GM19438 (cell line): ENCODE measurements at regions not wholly inside any gene's neighbourhood (a gene's known extent, or its start where the extent isn't known, plus 50 kb on each side); places are given as distances from the start of the nearest gene placed in this dataset.

Experiments used
- ATAC-seq: cut with Tn5 transposase; IDR thresholded peaks from one replicate; pipeline ENCODE4 v1.9.1; 2021; ENCODE audit warnings: low read depth; ENCODE audit not compliant: unreplicated experiment

DNA sequence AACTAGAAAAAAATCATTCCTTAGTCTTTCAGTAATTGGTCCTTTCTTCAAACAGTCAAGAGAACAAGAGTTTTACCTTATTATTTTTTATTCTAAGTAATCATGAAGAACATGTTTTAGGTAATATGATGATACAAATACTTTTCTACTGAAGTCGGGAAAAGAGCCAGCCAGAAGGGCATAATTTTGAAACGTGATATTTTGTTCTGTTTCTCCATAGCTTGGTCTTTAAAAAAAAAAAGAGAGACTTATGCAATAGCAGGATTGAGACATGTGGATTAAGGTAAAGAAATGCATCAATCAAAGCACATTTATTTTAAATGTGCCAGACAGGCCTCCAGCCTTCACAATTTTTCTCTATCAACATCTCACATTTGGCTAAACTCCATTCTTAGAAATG, 1016.8 kb downstream of the CNTNAP5 start:
- ATAC-seq: no peak

DNA sequence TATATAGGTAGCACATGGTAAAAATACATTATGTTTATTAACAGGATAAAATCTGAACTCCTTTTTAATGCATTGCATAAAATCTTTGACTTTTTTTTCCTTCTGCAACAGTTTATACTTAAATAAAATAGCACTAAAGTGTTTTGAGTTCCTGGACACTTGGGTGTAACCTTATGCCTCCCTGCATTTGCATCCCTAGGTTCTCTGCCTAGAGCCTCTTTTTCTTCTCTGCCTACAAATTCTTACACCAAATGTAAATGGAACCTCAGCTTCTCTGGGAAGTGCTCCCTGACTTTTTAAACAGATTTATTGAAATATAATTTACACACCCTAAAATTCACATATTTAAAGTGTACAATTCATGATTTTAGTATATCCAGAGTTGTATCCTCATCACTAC, 1017.6 kb downstream of the CNTNAP5 start:
- ATAC-seq: no peak

DNA sequence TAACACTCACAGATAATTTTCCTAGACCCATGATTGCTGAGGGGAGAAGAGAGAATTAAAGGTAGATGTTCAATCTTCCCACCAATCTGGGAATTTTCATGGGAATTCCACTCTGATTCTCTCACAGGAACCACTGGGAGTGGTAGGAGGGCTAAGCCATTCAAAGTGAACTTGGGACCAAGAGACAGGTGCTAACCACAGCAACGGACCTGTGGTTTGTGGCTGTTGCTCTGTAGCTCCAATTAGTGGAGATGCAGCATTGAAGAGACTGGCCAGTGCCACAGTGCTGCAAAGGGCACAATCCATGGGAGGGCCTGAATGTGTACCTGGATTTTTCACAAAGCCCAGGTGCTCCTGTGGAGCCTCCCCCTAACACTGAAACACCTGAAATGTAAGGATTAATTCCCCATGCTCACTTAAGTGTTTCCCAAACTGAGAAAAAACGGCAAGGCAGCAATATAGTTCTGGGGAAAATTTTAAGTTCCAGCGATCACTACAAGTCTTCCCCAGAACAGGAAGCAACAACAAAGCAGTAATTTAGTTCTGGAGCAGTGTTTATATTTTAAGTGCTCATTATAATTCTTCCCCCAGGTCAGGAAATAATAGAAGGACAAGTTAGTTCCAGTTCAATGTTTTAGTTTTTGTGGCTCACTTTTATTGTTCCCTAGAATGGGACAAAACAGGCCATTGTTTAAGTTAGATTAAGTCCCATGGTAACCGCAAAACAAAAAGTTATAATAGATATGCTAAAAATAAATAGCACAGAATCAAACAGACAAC, 1045.8 kb downstream of the CNTNAP5 start:
- ATAC-seq: no peak

DNA sequence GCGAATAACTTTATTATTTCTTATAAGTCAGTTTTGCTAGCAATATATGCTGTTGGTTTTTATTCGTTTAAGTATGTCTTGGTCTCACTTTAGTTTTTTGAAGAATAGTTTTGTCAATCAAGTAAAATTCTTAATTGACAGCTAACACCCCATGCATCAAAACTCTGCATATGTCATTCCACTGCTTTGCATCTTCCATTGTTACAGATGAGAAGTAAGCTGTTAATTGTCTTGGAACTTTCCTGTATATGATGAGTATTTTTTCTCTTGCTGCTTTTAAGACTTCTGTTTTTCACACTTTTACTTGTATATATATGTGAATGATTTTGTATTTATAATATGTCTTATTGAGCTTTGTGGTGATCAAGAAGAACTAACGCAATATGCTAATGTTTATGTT, 1048.4 kb downstream of the CNTNAP5 start:
- no peak for ATAC-seq

DNA sequence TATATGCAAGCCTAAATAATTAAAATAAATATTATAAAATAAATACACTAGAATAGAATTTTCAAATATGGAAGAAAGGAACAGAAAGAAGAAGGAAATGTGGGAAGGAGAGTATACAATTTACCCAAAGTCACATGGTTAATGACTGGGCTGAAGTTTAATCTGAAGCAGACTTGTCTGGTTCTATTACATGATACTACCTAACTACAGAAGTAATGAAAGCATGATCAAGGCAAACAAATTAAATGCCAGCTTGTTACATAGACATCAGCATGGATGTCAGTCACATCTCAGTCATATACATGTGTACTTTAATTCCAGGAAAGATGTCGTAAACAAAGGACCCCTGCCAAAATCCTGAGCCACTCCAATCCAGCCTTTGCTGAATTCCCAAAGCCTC, 1060.8 kb downstream of the CNTNAP5 start:
- no peak for ATAC-seq

DNA sequence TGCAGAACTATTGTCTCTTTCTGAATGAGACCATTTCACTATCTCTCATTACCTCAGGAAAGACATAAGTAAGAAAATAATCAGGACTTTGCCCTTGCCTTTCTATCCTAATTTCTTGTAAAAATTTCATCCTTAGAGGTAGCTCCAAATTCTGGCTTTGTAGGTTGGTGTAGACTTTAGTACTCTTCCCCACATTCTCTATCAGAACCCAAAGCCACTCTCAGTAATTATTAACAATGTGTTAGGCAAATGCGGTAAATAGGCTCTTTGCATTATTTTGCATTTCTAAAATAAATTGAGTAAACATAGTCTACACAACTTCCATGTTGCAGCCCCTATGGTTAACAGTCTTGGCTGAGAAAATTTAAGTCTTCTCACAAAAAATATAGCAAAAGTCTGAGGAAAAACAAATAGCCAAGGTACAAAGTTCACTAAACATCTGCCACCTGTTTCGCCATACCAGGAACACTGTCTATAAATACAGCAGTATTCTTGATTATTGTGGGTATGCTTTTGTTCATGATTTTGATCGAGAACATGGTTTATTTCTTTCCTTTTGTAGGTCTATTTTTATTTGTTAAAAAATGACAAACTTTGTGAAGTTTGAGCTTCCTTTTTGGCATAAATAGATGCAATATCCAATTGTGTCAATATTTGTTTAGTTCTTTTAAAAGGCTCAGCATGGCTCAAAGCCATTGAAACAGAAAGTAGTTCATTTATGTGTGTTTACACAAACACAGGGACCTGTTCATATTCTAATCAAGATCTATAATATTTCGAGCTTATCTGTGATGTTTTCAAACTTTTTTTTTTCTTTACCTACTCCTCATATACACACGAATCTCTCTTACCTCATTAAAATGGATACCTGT, 1061.5 kb downstream of the CNTNAP5 start:
- ATAC-seq: no peak

DNA sequence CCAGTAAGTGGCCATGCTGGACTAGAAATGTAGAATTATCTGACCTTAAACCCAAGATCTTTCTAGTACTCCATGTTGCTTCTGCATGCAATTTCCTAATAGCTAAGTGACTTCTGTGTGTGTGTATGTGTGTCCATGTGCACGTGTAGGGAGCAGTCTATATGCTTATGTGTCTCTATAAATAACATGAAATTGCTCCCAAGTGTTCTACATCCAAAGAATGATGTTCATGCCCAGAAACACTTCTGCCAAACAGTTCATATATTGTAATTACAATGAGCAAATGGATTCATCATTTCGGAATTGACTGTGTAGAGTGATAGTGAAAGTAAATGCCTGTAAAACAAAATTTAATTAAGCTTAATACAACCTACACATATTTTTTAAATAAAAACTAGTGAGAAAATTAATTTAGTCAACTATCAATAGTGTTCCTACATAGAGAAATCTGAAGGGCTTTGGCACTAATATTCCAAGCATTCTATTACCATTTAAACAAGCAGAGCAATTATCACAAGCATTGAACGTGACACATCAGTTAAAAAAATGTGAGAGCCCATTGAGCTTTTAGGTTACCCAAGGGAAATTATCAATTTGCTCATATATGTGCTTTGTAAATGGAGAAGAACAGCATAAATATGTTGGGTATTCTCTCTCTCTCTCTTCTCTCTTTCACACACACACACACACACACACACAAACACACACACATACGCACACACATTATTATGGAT, 1067.4 kb downstream of the CNTNAP5 start:
- ATAC-seq: no peak

DNA sequence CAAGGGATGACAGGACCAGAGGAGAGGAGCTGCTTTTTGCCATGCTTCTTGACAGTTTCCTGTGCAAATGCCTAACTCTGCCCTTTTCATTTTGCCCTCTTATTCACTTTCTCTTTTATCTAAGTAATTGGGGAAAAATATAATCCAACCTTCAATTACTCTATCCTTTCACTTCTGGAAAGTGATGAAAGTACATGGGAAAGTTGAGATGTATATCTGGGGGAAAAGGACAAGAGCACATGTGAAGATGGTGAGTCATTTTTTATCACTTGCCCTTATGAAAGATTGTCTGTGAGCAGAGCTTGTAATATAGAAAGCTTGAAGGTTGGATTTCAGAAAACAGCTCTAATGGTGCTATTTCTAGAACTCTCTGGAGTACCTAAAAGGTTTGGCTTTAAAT, 1070.7 kb downstream of the CNTNAP5 start:
- ATAC-seq: no peak

DNA sequence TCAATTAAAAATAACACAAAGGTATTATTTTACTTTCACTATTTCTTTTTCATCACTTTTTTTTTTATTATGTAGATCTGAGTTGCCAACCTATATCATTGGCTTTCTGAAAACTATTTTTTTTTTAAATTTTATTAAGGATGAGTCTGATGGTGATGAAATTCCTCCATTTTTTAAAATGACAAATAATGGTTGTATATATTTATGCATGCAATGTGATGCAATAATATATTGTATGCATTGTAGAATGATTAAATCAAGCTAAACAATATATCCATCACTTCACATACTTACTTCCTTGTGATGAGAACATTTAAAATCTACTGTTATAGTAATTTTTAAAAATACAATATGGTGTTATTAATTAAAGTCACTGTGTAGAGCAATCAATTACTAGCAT, 1081.6 kb downstream of the CNTNAP5 start:
- ATAC-seq: no peak

DNA sequence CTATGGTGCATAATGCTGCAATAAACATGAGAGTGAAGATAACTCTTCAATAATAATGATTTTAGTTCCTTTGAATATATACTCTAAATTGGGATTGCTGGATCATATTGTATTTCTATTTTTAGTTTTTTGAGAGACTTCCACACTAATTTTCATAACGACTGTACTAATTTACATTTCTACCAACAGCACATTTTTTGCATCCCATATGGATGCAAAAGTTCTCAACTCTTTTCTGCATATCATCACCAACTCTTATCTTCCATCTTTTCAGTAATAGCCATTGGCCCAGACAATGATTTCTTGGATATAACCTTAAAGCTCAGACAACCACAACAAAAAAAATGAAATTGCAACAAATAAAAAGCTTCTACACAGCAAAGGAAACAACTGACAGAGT, 1082.4 kb downstream of the CNTNAP5 start:
- no peak for ATAC-seq

DNA sequence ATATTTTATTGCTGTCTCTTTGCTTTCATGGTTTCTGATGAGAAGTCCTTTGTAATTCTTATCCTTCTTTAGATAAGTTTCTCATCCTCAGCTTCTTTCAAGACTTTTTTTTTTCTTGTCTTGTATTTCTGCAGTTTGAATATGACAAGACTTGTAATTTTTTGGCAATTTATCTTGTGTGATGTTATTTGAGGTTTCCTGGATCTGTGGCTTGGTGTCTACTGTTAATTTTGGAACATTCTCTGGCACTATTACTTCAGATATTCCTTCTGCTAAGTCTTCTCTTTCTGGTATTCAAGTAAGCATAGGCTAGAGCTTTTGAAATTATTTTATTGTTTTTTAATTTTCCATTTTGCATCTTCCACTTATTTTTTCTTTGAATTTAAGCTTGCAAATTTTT, 1083.2 kb downstream of the CNTNAP5 start:
- no peak for ATAC-seq

DNA sequence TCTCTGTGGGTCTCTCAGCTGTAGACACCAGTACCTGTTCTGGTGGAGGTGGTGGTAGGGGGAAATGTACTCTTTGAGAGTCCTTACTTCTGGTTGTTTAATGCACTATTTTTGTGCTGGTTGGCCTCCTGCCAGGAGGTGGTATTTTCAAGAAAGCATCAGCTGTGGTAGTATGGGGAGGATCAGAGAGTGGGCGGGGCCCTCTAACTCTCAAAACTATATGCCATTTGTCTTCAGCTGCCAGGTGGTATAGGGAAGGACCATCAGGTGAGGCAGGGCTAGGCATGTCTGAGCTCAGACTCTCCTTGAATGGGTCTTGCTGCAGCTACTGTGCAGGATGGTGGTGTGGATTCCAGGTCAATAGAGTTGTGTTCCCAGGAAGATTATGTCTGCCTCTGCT, 1100.8 kb downstream of the CNTNAP5 start:
- ATAC-seq: no peak

DNA sequence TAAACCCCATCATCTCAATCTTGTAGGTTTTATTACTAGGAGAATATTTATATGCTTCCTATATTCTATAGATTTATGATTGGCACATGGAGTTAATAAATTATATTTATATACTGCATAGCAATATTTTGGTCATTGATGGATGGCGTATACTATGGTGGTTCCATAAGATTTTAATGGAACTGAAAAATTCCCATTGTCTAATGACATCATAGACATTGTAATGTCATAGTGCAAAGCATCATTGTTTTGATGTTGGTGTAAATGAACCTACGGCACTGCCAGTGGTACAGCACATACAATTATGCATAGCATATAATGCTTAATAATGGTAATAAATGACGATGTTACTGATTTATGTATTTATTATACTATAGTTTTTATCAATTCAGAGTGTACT, 1135.9 kb downstream of the CNTNAP5 start:
- ATAC-seq: no peak

DNA sequence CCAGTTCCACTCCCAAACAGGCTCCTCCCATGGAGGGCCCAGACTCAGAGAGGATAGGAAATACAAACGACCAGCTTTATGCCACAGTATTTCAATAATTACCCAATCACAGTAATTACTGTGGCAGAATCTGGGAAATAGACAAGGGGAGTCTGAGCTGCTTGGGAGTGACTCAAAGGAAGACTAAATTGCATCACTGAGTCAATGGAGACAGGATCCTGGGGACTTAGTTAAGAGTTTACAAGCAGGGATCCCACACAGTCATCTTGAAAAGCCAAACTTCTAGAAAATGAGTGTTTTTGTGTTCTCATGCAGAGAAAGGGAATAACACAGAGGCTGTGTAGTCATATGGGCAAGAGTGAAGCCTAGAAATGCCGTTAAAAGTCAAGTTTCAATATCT, 1142.1 kb downstream of the CNTNAP5 start:
- ATAC-seq: no peak

DNA sequence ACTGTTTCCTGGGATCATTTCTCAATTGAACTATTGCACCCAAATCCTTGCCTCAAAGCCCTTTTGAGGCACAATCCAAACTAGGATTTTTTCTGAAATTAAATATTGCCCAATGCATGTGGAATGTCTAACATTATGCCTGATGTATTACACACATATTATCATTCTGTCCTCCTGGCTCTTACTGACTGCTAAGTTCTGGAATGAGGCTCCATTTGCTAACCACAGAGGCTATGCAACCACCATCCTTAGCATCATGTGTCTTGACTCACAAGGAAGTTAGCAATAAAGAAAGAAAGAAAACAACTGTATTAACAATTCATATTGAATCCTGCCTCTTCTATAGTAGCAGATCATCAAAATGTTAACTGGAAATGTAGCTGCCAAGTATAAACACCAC, 1142.7 kb downstream of the CNTNAP5 start:
- no peak for ATAC-seq

DNA sequence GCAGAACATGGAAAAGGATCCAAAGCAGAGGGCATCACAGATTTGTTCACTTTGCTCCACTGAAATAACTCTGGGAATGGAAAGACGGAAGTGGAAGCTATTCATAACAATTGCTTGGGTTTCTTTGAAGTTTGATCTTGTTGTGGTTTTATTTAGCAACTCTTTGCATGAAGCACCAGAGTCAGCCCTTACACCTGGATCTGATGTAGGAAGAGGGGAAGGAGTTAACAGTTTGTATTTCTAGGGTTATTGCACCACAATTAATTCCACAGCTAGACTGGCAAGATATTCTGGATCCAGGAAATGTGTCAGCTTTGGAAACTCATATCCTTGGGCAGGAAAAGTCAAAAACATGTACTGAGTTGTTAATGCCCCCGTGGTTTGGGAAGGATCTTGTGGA, 1143.4 kb downstream of the CNTNAP5 start:
- ATAC-seq: no peak

DNA sequence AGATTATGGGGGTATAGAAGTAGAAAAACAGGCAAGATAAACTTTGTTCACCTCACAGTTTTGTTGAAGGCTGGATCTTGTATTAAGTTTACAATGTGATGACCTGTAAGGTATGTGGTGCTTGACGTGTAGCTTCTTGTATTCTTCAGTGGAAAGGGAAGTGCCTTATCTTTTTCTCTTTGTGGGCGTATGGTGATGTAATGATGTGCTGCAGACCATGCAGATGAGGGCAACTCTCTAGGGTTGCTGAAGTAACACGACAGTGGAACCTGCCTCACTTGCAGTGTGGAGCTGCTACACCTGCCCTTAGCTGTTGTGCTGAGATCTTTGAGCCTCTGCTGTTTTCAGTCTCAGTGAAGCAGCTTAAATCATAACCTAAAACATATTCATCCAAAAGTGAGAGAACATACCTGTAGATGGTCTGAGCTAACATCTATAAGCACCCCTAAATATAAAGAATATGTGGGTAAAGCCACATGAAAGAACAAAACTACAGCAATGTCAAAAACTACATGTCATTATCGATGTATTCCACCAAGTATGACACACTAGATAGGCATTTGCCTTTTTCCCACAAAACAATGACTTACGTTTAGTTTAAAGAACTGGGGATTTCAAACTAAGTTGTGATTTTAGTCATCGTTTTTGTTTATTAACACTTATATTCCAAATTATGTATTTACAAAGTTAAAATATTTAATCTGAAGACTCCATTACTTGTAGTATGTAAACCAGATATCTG, 1144.1 kb downstream of the CNTNAP5 start:
- ATAC-seq: no peak

DNA sequence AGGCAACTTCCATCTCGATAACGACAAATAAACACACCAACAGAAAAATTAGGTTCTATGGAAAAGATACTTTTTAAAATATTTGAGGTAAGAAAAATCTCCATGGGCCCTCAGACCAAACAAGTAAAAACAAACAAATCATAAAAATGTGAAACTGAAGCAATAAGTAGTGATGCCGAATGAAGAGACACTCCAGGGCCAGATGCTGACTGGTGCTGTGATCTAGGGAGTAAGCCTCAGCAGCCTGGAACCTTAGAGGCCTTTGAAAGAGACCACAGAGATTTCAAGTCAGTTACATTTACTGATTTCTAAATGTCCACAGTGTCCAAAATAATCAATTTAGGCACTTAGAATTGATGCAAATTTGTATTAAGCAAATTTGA, 1144.7 kb downstream of the CNTNAP5 start:
- ATAC-seq: no peak

DNA sequence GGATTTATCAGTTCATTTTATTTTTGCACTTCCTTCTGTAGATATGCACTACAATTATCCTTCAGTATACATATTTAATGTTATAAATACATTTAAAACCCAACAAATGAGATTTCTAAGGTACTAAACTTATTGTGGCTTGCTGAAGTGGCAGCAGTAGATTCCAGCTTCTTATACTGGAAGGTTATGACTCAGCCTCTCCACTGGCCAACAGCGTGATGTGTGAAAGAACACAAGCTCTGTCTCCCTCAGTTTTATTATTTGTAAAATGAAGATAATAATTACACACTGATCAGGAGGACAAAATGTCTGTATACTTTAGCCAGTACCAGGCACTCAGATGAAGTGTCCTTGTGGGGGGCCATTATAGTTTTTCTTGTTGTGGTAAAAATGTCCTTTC, 1147.1 kb downstream of the CNTNAP5 start:
- ATAC-seq: no peak

DNA sequence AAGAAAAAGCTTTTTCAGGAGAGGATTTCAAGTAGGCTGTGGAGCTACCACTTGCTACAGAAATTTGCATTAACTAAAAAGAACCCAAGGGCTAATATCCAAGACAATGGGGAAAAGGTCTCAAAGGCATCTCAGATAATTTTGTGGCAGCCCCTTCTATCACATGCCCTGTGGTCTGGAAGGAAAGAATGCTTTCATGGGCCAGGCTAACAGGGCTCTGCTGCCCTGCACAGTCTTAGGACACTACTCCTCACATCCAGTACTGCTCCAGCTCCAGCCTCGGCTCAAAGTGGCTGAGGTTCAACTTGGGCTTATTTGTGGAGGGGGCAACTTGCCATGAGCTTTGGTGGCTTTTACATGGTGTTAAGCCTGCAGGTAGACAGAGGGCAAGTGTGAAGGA, 1150.3 kb downstream of the CNTNAP5 start:
- ATAC-seq: no peak
